ENCODE measurements at regions not wholly inside any gene's neighbourhood (a gene's known extent, or its start where the extent isn't known, plus 50 kb on each side); places are given as distances from the start of the nearest gene placed in this dataset.

DNA sequence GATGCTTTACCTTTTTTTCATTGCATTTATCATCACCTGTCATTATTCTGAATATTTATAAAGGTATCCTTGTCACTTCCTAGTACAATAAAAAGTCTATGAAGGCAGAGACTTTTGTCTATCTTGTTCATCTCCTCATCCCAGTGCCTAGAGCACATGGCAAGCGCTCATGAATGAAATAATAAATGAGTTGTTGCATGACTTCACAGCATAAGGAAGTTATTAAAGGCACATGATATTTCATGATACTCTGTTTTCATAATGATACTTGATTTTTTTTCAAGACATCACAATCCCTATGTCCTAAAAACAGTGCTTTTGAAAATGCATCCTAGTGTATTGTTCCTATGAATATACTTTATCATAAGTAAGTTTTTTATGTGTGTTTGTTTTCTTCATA is 310.6 kb upstream of the RSPO3 start:
- no peak for DNase-seq (ENCODE audit: low read depth)
- Histone ChIP-seq H2AFZ (ENCODE audit: low read depth, low read length) (no peak overlapping the region), H4K20me1 (ENCODE audit: insufficient read depth, low read length) (no peaks in the 10 kb centered on the region), H3K4me1 (ENCODE audit: insufficient read depth, low read length) (no peaks in the 10 kb centered on the region), H3K36me3 (ENCODE audit: insufficient read depth, low read length) (no peaks in the 10 kb centered on the region), H3K79me2 (ENCODE audit: insufficient read depth, low read length) (no peaks in the 10 kb centered on the region), H3K9me3 (ENCODE audit: insufficient read depth, low read depth, low read length) (no peaks in the 10 kb centered on the region), H3K27me3 (ENCODE audit: insufficient read depth, low read length) (no peaks in the 10 kb centered on the region), H3K27ac (ENCODE audit: low read depth, low read length) (no peak overlapping the region), H3K4me2 (ENCODE audit: low read length) (no peak overlapping the region), H3K4me3 (ENCODE audit: insufficient read depth, low read depth, low read length) (no peak overlapping the region), H3K9ac (ENCODE audit: low read length) (no peak overlapping the region)
- Mint-ChIP-seq H3K4me3 (ENCODE audit: unreplicated experiment) (no peak overlapping the region), H3K9me3 (ENCODE audit: unreplicated experiment) (no peaks in the 10 kb centered on the region), H3K27ac (ENCODE audit: unreplicated experiment) (no peak overlapping the region), H3K27me3 (ENCODE audit: low read depth, unreplicated experiment) (peaks cover 2% of the 10 kb centered on the region), H3K4me1 (ENCODE audit: low read depth, unreplicated experiment) (peaks cover 7% of the 10 kb centered on the region), H3K36me3 (ENCODE audit: low read depth, unreplicated experiment) (no peaks in the 10 kb centered on the region)
- no peak for TF ChIP-seq EZH2 (IDR thresholded peaks at IDR 0.05; ENCODE audit: insufficient read depth, low read length)
- TF ChIP-seq, protein P1, sequence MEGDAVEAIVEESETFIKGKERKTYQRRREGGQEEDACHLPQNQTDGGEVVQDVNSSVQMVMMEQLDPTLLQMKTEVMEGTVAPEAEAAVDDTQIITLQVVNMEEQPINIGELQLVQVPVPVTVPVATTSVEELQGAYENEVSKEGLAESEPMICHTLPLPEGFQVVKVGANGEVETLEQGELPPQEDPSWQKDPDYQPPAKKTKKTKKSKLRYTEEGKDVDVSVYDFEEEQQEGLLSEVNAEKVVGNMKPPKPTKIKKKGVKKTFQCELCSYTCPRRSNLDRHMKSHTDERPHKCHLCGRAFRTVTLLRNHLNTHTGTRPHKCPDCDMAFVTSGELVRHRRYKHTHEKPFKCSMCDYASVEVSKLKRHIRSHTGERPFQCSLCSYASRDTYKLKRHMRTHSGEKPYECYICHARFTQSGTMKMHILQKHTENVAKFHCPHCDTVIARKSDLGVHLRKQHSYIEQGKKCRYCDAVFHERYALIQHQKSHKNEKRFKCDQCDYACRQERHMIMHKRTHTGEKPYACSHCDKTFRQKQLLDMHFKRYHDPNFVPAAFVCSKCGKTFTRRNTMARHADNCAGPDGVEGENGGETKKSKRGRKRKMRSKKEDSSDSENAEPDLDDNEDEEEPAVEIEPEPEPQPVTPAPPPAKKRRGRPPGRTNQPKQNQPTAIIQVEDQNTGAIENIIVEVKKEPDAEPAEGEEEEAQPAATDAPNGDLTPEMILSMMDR (IDR thresholded peaks at IDR 0.05; ENCODE audit: insufficient read depth, low read depth, low read length), result no peak
- no peak for FAIRE-seq

DNA sequence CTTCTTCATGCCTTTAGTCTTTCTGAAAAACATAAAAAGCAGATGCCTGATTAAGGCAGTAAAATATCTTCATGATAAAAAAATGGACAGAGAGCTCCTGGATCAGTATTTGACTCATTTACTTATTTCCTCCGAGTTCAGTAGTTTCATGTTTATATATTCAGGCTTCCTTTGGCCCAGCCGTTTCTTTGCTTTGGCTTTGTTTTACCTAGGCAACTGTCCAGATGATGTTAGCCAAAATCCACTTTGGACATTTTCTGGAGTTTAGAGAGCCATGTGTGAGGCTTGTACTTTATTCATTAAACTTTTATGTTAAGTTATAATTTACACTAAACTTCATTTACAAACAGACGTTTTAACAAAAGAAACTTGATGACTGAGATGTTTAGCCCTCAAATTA is 307.1 kb upstream of the RSPO3 start:
- no peaks in the 10 kb centered on the region for H3K4me1 ChIP-seq (ENCODE audit: insufficient read depth, low read length)
- H3K9me3 ChIP-seq (ENCODE audit: insufficient read depth, low read depth, low read length), result no peaks in the 10 kb centered on the region
- no peak overlapping the region for H3K27ac Mint-ChIP-seq (ENCODE audit: unreplicated experiment)
- peaks cover 8% of the 10 kb centered on the region for H3K4me1 Mint-ChIP-seq (ENCODE audit: low read depth, unreplicated experiment)
- H3K4me3 ChIP-seq (ENCODE audit: insufficient read depth, low read depth, low read length), result no peak overlapping the region
- H2AFZ ChIP-seq (ENCODE audit: low read depth, low read length), result no peak overlapping the region
- no peaks in the 10 kb centered on the region for H3K27me3 ChIP-seq (ENCODE audit: insufficient read depth, low read length)
- H3K4me3 Mint-ChIP-seq (ENCODE audit: unreplicated experiment), result no peak overlapping the region
- H3K36me3 Mint-ChIP-seq (ENCODE audit: low read depth, unreplicated experiment), result no peaks in the 10 kb centered on the region
- H3K4me2 ChIP-seq (ENCODE audit: low read length), result no peak overlapping the region
- TF ChIP-seq EZH2 (IDR thresholded peaks at IDR 0.05; ENCODE audit: insufficient read depth, low read length), result no peak
- TF ChIP-seq, protein P1 (IDR thresholded peaks at IDR 0.05; ENCODE audit: insufficient read depth, low read depth, low read length), result no peak
- no peaks in the 10 kb centered on the region for H3K9me3 Mint-ChIP-seq (ENCODE audit: unreplicated experiment)
- H3K36me3 ChIP-seq (ENCODE audit: insufficient read depth, low read length), result no peaks in the 10 kb centered on the region
- DNase-seq (ENCODE audit: low read depth) (peak; percentile 44), FAIRE-seq (no peak)
- no peaks in the 10 kb centered on the region for H3K79me2 ChIP-seq (ENCODE audit: insufficient read depth, low read length)
- no peak overlapping the region for H3K27ac ChIP-seq (ENCODE audit: low read depth, low read length)
- no peaks in the 10 kb centered on the region for H3K27me3 Mint-ChIP-seq (ENCODE audit: low read depth, unreplicated experiment)
- no peaks in the 10 kb centered on the region for H4K20me1 ChIP-seq (ENCODE audit: insufficient read depth, low read length)
- H3K9ac ChIP-seq (ENCODE audit: low read length), result no peak overlapping the region

DNA sequence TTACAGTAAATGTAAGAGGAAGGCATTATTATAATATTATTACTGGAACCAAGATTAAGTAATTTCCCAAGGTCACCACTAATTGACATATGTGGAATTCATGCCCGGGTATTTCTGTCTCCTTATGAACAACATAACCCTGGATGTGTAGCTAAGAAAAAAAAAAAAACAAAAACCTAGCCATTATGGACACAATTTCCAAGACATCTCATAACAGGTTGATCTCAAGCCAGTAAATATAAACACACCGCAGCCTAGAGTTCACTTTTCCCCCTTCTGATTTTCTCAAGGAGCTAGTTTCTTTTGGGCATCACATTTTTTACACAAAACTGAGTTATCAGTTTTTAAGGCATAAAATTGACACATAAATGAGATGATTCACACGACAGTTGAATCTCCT is 306.5 kb upstream of the RSPO3 start:
- Histone ChIP-seq H3K36me3 (ENCODE audit: insufficient read depth, low read length) (no peaks in the 10 kb centered on the region), H3K9me3 (ENCODE audit: insufficient read depth, low read depth, low read length) (no peaks in the 10 kb centered on the region), H4K20me1 (ENCODE audit: insufficient read depth, low read length) (no peaks in the 10 kb centered on the region), H3K27me3 (ENCODE audit: insufficient read depth, low read length) (no peaks in the 10 kb centered on the region), H2AFZ (ENCODE audit: low read depth, low read length) (no peak overlapping the region), H3K4me2 (ENCODE audit: low read length) (no peak overlapping the region), H3K4me3 (ENCODE audit: insufficient read depth, low read depth, low read length) (no peak overlapping the region), H3K4me1 (ENCODE audit: insufficient read depth, low read length) (no peaks in the 10 kb centered on the region), H3K9ac (ENCODE audit: low read length) (no peak overlapping the region), H3K79me2 (ENCODE audit: insufficient read depth, low read length) (no peaks in the 10 kb centered on the region), H3K27ac (ENCODE audit: low read depth, low read length) (no peak overlapping the region)
- TF ChIP-seq, protein P1 (IDR thresholded peaks at IDR 0.05; ENCODE audit: insufficient read depth, low read depth, low read length), result no peak
- TF ChIP-seq EZH2 (IDR thresholded peaks at IDR 0.05; ENCODE audit: insufficient read depth, low read length), result no peak
- Mint-ChIP-seq H3K4me1 (ENCODE audit: low read depth, unreplicated experiment) (peaks cover 8% of the 10 kb centered on the region), H3K4me3 (ENCODE audit: unreplicated experiment) (no peak overlapping the region), H3K36me3 (ENCODE audit: low read depth, unreplicated experiment) (no peaks in the 10 kb centered on the region), H3K27me3 (ENCODE audit: low read depth, unreplicated experiment) (no peaks in the 10 kb centered on the region), H3K9me3 (ENCODE audit: unreplicated experiment) (no peaks in the 10 kb centered on the region), H3K27ac (ENCODE audit: unreplicated experiment) (no peak overlapping the region)
- DNase-seq (ENCODE audit: low read depth) (no peak), FAIRE-seq (no peak)
